Activated CD4-positive, alpha-beta memory T cell treated with anti-CD3 and anti-CD28 coated beads for 36 hours (primary cell): ENCODE measurements at regions not wholly inside any gene's neighbourhood (a gene's known extent, or its start where the extent isn't known, plus 50 kb on each side); places are given as distances from the start of the nearest gene placed in this dataset.
"Not testable (repeated sequence)": the region's sequence is repeated elsewhere in the genome, so short reads cannot be mapped to it uniquely, and the experiment has no call there.

Experiments used
- CTCF ChIA-PET: fragments of 350-600 bp; sonication (Branson Sonifier 250); formaldehyde crosslinking; loops from one replicate; lab custom pipeline; 2021; ENCODE audit warnings: antibody characterized with exemption, inconsistent platforms; lab: Charles Lee
- POLR2A ChIA-PET: fragments of 350-600 bp; sonication (Branson Sonifier 250); formaldehyde crosslinking; loops from one replicate; lab custom pipeline; 2021; ENCODE audit warnings: antibody characterized with exemption; lab: Charles Lee
- DNase-seq: peaks from one replicate; pipeline ENCODE4 v3.0.0-alpha.2; 2020
- H3K27ac Mint-ChIP-seq: one replicate; pipeline ENCODE4 v1.8.0; 2021; ENCODE audit warnings: mixed read lengths
- H3K27me3 Mint-ChIP-seq: one replicate; pipeline ENCODE4 v1.8.0; 2021; ENCODE audit warnings: mixed read lengths
- H3K36me3 Mint-ChIP-seq: one replicate; pipeline ENCODE4 v1.8.0; 2021; ENCODE audit warnings: mixed read lengths
- H3K4me1 Mint-ChIP-seq: one replicate; pipeline ENCODE4 v1.8.0; 2021; ENCODE audit warnings: low read depth, mixed read lengths
- H3K4me3 Mint-ChIP-seq: one replicate; pipeline ENCODE4 v1.8.0; 2021; ENCODE audit warnings: mild to moderate bottlenecking, mixed read lengths
- H3K9me3 Mint-ChIP-seq: one replicate; pipeline ENCODE4 v1.8.0; 2021; ENCODE audit warnings: mixed read lengths
- intact Hi-C: fragments of 100-400 bp; cut with micrococcal nuclease; formaldehyde crosslinking; loops from one replicate; pipeline ENCODE4 v1.15.1; 2023

- no peak overlapping the region for H3K27ac Mint-ChIP-seq
- no peak overlapping the region for H3K4me3 Mint-ChIP-seq
- ChIA-PET POLR2A (no interaction called here), CTCF (no interaction called here)
- no peaks in the 10 kb centered on the region for H3K36me3 Mint-ChIP-seq
- no peaks in the 10 kb centered on the region for H3K4me1 Mint-ChIP-seq
- H3K27me3 Mint-ChIP-seq = no peaks in the 10 kb centered on the region
- H3K9me3 Mint-ChIP-seq = peaks cover 5% of the 10 kb centered on the region
- intact Hi-C loops = no loop called here
- no peak for DNase-seq
These were observed 511.7 kb upstream of the KLHL4 start for GRCh38 chrX:87005885-87006284.

- H3K4me3 Mint-ChIP-seq = no peak overlapping the region
- ChIA-PET CTCF (no interaction called here), POLR2A (no interaction called here)
- DNase-seq = no peak
- intact Hi-C loops = no loop called here
- H3K9me3 Mint-ChIP-seq = peaks cover 5% of the 10 kb centered on the region
- H3K27me3 Mint-ChIP-seq = no peaks in the 10 kb centered on the region
- H3K4me1 Mint-ChIP-seq = no peaks in the 10 kb centered on the region
- no peaks in the 10 kb centered on the region for H3K36me3 Mint-ChIP-seq
- no peak overlapping the region for H3K27ac Mint-ChIP-seq
These were observed 511.0 kb upstream of the KLHL4 start for GRCh38 chrX:87006561-87006960.

GRCh38 chrX:87017210-87017609 is 500.4 kb upstream of the KLHL4 start:
- intact Hi-C loops = no loop called here
- no peak overlapping the region for H3K27ac Mint-ChIP-seq
- ChIA-PET CTCF (no interaction called here), POLR2A (no interaction called here)
- H3K4me3 Mint-ChIP-seq = no peak overlapping the region
- H3K27me3 Mint-ChIP-seq = no peaks in the 10 kb centered on the region
- H3K36me3 Mint-ChIP-seq = no peaks in the 10 kb centered on the region
- DNase-seq = no peak
- no peaks in the 10 kb centered on the region for H3K4me1 Mint-ChIP-seq
- H3K9me3 Mint-ChIP-seq = peaks cover 5% of the 10 kb centered on the region

GRCh38 chrX:87033115-87033514 is 484.5 kb upstream of the KLHL4 start:
- H3K27me3 Mint-ChIP-seq, intact Hi-C loops, H3K36me3 Mint-ChIP-seq, CTCF ChIA-PET, H3K27ac Mint-ChIP-seq, POLR2A ChIA-PET, H3K4me1 Mint-ChIP-seq, H3K9me3 Mint-ChIP-seq, DNase-seq, H3K4me3 Mint-ChIP-seq: not testable (repeated sequence)

GRCh38 chrX:87045352-87045751 is 472.2 kb upstream of the KLHL4 start:
- intact Hi-C loops = no loop called here
- ChIA-PET POLR2A (no interaction called here), CTCF (no interaction called here)
- Mint-ChIP-seq H3K27me3 (no peaks in the 10 kb centered on the region), H3K4me3 (no peak overlapping the region), H3K9me3 (peaks cover 2% of the 10 kb centered on the region), H3K27ac (no peak overlapping the region), H3K4me1 (no peaks in the 10 kb centered on the region), H3K36me3 (no peaks in the 10 kb centered on the region)
- no peak for DNase-seq

DNA sequence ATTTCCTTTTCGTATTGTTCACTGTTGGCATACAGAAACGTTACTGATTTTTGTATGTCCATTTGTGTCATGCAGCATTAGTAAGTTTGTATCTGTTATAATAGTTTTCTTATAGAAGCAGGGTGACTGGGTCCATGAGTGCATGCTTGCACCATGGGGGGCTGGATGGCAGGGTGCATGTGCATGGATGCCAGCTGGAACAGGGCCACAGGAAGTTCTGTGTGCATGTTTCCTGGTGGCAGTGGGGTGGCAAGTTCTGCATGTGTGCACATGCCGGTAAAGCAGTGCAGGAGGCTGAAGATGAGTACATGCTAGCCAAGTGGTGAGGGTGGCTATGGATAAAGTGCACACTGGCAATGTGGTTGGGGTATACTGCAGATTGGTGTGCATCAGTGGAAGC is 468.0 kb upstream of the KLHL4 start:
- no peaks in the 10 kb centered on the region for H3K36me3 Mint-ChIP-seq

DNA sequence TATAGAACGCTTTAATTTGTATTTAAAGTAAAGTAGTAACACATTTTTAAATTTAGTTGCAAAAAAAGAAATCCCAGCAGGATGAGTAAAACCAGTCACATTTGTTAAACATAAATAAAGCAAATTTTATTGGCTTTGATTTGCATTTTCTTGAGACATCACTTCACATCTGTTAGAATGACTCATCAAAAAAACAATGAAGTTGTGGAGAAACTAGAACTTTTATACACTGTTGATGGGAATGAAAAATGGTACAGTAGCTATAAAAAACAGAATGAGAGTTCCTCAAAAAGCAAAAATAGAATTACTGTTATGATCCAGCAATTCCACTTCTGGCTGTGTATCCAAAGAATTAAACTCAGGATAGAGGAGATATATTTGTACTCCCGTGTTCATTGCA is 454.0 kb upstream of the KLHL4 start:
- Mint-ChIP-seq H3K36me3 (no peaks in the 10 kb centered on the region), H3K4me3 (no peak overlapping the region), H3K27me3 (no peaks in the 10 kb centered on the region), H3K4me1 (no peaks in the 10 kb centered on the region), H3K9me3 (no peaks in the 10 kb centered on the region), H3K27ac (no peak overlapping the region)
- intact Hi-C loops = no loop called here
- ChIA-PET POLR2A (no interaction called here), CTCF (no interaction called here)
- DNase-seq = no peak

More for the DNA sequence above, 468.0 kb upstream of the KLHL4 start:
- no peaks in the 10 kb centered on the region for H3K27me3 Mint-ChIP-seq
- H3K9me3 Mint-ChIP-seq = peaks cover 2% of the 10 kb centered on the region
- no peak for DNase-seq
- no peak overlapping the region for H3K4me3 Mint-ChIP-seq
- POLR2A ChIA-PET = no interaction called here
- no peak overlapping the region for H3K27ac Mint-ChIP-seq
- H3K4me1 Mint-ChIP-seq = no peaks in the 10 kb centered on the region
- CTCF ChIA-PET = no interaction called here
- intact Hi-C loops = no loop called here

GRCh38 chrX:87064502-87064901 is 453.1 kb upstream of the KLHL4 start:
- POLR2A ChIA-PET = no interaction called here
- CTCF ChIA-PET = no interaction called here
- H3K27me3 Mint-ChIP-seq = no peaks in the 10 kb centered on the region

GRCh38 chrX:87067795-87068369 is 449.7 kb upstream of the KLHL4 start:
- ChIA-PET POLR2A (no interaction called here), CTCF (no interaction called here)
- intact Hi-C loops = no loop called here
- Mint-ChIP-seq H3K4me3 (no peak overlapping the region), H3K36me3 (no peaks in the 10 kb centered on the region), H3K27me3 (no peaks in the 10 kb centered on the region), H3K4me1 (no peaks in the 10 kb centered on the region), H3K9me3 (no peaks in the 10 kb centered on the region), H3K27ac (no peak overlapping the region)
- no peak for DNase-seq

More at GRCh38 chrX:87064502-87064901, 453.1 kb upstream of the KLHL4 start:
- Mint-ChIP-seq H3K4me3 (no peak overlapping the region), H3K4me1 (no peaks in the 10 kb centered on the region), H3K27ac (no peak overlapping the region), H3K9me3 (no peaks in the 10 kb centered on the region), H3K36me3 (no peaks in the 10 kb centered on the region)
- no peak for DNase-seq
- intact Hi-C loops = no loop called here

- Mint-ChIP-seq H3K36me3 (no peaks in the 10 kb centered on the region), H3K9me3 (no peaks in the 10 kb centered on the region), H3K27me3 (no peaks in the 10 kb centered on the region), H3K4me1 (no peaks in the 10 kb centered on the region), H3K4me3 (no peak overlapping the region), H3K27ac (no peak overlapping the region)
- intact Hi-C loops = no loop called here
- CTCF ChIA-PET = no interaction called here
- POLR2A ChIA-PET = no interaction called here
- DNase-seq = no peak
These were observed 439.4 kb upstream of the KLHL4 start for GRCh38 chrX:87078231-87078630.

GRCh38 chrX:87098477-87098876 is 419.1 kb upstream of the KLHL4 start:
- DNase-seq = no peak
- CTCF ChIA-PET = no interaction called here
- Mint-ChIP-seq H3K9me3 (no peaks in the 10 kb centered on the region), H3K27ac (no peak overlapping the region), H3K27me3 (no peaks in the 10 kb centered on the region), H3K4me3 (no peak overlapping the region), H3K36me3 (no peaks in the 10 kb centered on the region), H3K4me1 (no peaks in the 10 kb centered on the region)
- POLR2A ChIA-PET = no interaction called here
- intact Hi-C loops = no loop called here

DNA sequence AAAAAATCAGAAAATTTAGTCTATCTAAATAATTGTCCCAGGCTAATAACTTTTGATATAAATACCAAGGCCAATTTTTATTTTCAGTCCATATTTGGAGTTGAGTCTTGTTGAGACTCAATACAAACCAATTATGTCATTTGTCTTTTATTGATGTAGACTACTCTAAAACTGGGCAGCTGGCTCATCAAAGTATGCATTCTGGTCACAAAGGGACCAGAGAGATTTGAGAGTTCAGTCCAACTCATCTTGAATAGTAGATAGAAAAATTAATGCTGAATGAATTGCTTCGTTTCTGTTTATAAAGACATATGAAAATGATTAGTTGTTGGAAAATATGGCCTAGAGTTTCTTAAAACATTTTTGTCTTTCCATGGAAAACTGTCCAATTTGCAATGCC is 412.5 kb upstream of the KLHL4 start:
- Mint-ChIP-seq H3K4me3 (no peak overlapping the region), H3K27ac (no peak overlapping the region)
- POLR2A ChIA-PET = no interaction called here

GRCh38 chrX:87110142-87110541 is 407.5 kb upstream of the KLHL4 start:
- no peaks in the 10 kb centered on the region for H3K4me1 Mint-ChIP-seq
- POLR2A ChIA-PET = no interaction called here
- H3K36me3 Mint-ChIP-seq = no peaks in the 10 kb centered on the region
- intact Hi-C loops = no loop called here
- no peak overlapping the region for H3K4me3 Mint-ChIP-seq
- no peak overlapping the region for H3K27ac Mint-ChIP-seq
- H3K27me3 Mint-ChIP-seq = no peaks in the 10 kb centered on the region
- CTCF ChIA-PET = no interaction called here
- DNase-seq = no peak
- peaks cover 12% of the 10 kb centered on the region for H3K9me3 Mint-ChIP-seq

More for the DNA sequence above, 412.5 kb upstream of the KLHL4 start:
- H3K27me3 Mint-ChIP-seq = no peaks in the 10 kb centered on the region
- DNase-seq = no peak
- CTCF ChIA-PET = no interaction called here
- no peaks in the 10 kb centered on the region for H3K4me1 Mint-ChIP-seq
- intact Hi-C loops = no loop called here
- H3K36me3 Mint-ChIP-seq = no peaks in the 10 kb centered on the region
- no peaks in the 10 kb centered on the region for H3K9me3 Mint-ChIP-seq
